Large intestine (tissue), 3 donors: ENCODE measurements at regions not wholly inside any gene's neighbourhood (a gene's known extent, or its start where the extent isn't known, plus 50 kb on each side); places are given as distances from the start of the nearest gene placed in this dataset.

Experiments
- DNase-seq, 2 donors: peaks; one replicate each; pipeline versions ENCODE4 v3.0.0 to v3.0.0-alpha.2; 2013
- H3K27ac ChIP-seq: one replicate; pipeline ENCODE4 v1.5.1; 2013; ENCODE audit warnings: low read length
- H3K27me3 ChIP-seq: 2 replicates; pipeline ENCODE4 v1.6.1; 2013; ENCODE audit warnings: low read length; ENCODE audit not compliant: control insufficient read depth, insufficient read depth
- H3K36me3 ChIP-seq: 2 replicates; pipeline ENCODE4 v1.6.1; 2013; ENCODE audit warnings: low read length; ENCODE audit not compliant: control insufficient read depth, insufficient read depth
- H3K4me1 ChIP-seq: one replicate; pipeline ENCODE4 v1.6.1; 2013; ENCODE audit warnings: low read length; ENCODE audit not compliant: control insufficient read depth, insufficient read depth
- H3K4me3 ChIP-seq: one replicate; pipeline ENCODE4 v1.5.1; 2013; ENCODE audit warnings: low read length
- H3K9me3 ChIP-seq: one replicate; pipeline ENCODE4 v1.6.1; 2013; ENCODE audit warnings: mild to moderate bottlenecking, low read depth, low read length, moderate library complexity; ENCODE audit not compliant: control insufficient read depth
- WGBS: methylation state at CpG from one replicate; pipeline ENCODE4 v1.1.5; 2013; ENCODE audit warnings: low lambda C conversion rate; ENCODE audit not compliant: insufficient coverage; 5-methylcytosine and 5-hydroxymethylcytosine counted together

GRCh38 chr5:138649316-138649720, 74.1 kb upstream of the HSPA9 start:
- H3K27ac ChIP-seq, result peak overlapping the region; percentile 30
- no peaks in the 10 kb centered on the region for H3K27me3 ChIP-seq
- H3K4me1 ChIP-seq, result peaks cover 24% of the 10 kb centered on the region
- DNase-seq, result no peak
- no peak overlapping the region for H3K4me3 ChIP-seq
- WGBS, result no CpG with 5 or more reads among the region's 9 CpGs
- no peaks in the 10 kb centered on the region for H3K36me3 ChIP-seq
- no peaks in the 10 kb centered on the region for H3K9me3 ChIP-seq

DNA sequence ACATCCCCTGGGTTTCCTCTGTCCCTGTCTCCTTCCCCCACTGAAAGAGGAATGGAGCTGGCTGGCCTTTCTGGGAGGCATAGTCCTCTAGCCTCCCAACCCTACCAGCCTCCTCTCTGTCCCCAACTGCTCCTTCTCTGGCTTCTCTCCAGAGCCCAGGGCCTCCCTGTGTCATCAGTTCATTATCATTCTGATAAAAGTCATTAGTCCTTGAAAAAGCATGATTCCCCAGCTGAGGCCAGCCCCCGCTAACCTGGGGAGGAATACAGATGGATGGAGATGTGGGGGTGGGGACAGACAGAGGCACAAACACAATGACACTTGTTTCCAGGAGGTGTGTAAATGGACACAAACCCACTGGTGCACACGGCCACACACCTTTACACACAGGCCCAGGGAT, 73.6 kb upstream of the HSPA9 start:
- H3K36me3 ChIP-seq, result no peaks in the 10 kb centered on the region
- H3K4me3 ChIP-seq, result no peak overlapping the region
- H3K4me1 ChIP-seq, result peaks cover 24% of the 10 kb centered on the region
- H3K27me3 ChIP-seq, result no peaks in the 10 kb centered on the region
- no peak overlapping the region for H3K27ac ChIP-seq
- WGBS, result no CpG with 5 or more reads among the region's 2 CpGs
- no peaks in the 10 kb centered on the region for H3K9me3 ChIP-seq
- no peak for DNase-seq

GRCh38 chr5:138647794-138648410, 72.7 kb upstream of the HSPA9 start:
- H3K27me3 ChIP-seq, result no peaks in the 10 kb centered on the region
- no CpG with 5 or more reads among the region's 5 CpGs for WGBS
- peaks cover 24% of the 10 kb centered on the region for H3K4me1 ChIP-seq
- no peak for DNase-seq
- H3K36me3 ChIP-seq, result no peaks in the 10 kb centered on the region
- H3K27ac ChIP-seq, result no peak overlapping the region
- H3K4me3 ChIP-seq, result no peak overlapping the region
- no peaks in the 10 kb centered on the region for H3K9me3 ChIP-seq

GRCh38 chr5:138647261-138647788, 72.1 kb upstream of the HSPA9 start:
- Histone ChIP-seq H3K27ac (no peak overlapping the region), H3K27me3 (no peaks in the 10 kb centered on the region), H3K36me3 (no peaks in the 10 kb centered on the region), H3K4me1 (peaks cover 24% of the 10 kb centered on the region), H3K4me3 (no peak overlapping the region), H3K9me3 (no peaks in the 10 kb centered on the region)
- no peak for DNase-seq
- no CpG with 5 or more reads among the region's 5 CpGs for WGBS

GRCh38 chr5:138646671-138647070, 71.5 kb upstream of the HSPA9 start:
- WGBS, result no CpG with 5 or more reads among the region's 11 CpGs

GRCh38 chr5:138645778-138646575, 70.8 kb upstream of the HSPA9 start:
- DNase-seq, result no peak
- Histone ChIP-seq H3K4me1 (peaks cover 24% of the 10 kb centered on the region), H3K4me3 (no peak overlapping the region), H3K9me3 (no peaks in the 10 kb centered on the region), H3K36me3 (no peaks in the 10 kb centered on the region), H3K27me3 (no peaks in the 10 kb centered on the region), H3K27ac (no peak overlapping the region)
- no CpG with 5 or more reads among the region's 5 CpGs for WGBS

More at GRCh38 chr5:138646671-138647070, 71.5 kb upstream of the HSPA9 start:
- Histone ChIP-seq H3K4me1 (peaks cover 24% of the 10 kb centered on the region), H3K36me3 (no peaks in the 10 kb centered on the region), H3K27me3 (no peaks in the 10 kb centered on the region), H3K4me3 (no peak overlapping the region), H3K27ac (no peak overlapping the region), H3K9me3 (no peaks in the 10 kb centered on the region)
- no peak for DNase-seq

GRCh38 chr5:138643040-138643791, 68.0 kb upstream of the HSPA9 start:
- WGBS, result no CpG with 5 or more reads among the region's 5 CpGs
- no peaks in the 10 kb centered on the region for H3K36me3 ChIP-seq
- no peak overlapping the region for H3K4me3 ChIP-seq
- H3K27ac ChIP-seq, result no peak overlapping the region
- no peaks in the 10 kb centered on the region for H3K9me3 ChIP-seq
- no peak for DNase-seq
- H3K27me3 ChIP-seq, result no peaks in the 10 kb centered on the region
- peaks cover 6% of the 10 kb centered on the region for H3K4me1 ChIP-seq

- Histone ChIP-seq H3K4me1 (no peaks in the 10 kb centered on the region), H3K27me3 (no peaks in the 10 kb centered on the region), H3K36me3 (no peaks in the 10 kb centered on the region), H3K27ac (no peak overlapping the region), H3K9me3 (no peaks in the 10 kb centered on the region), H3K4me3 (no peak overlapping the region)
- no CpG with 5 or more reads among the region's 18 CpGs for WGBS
- peak; percentile 35 to 37 for DNase-seq
Measured at GRCh38 chr5:138641547-138642298, 66.5 kb upstream of the HSPA9 start.

DNA sequence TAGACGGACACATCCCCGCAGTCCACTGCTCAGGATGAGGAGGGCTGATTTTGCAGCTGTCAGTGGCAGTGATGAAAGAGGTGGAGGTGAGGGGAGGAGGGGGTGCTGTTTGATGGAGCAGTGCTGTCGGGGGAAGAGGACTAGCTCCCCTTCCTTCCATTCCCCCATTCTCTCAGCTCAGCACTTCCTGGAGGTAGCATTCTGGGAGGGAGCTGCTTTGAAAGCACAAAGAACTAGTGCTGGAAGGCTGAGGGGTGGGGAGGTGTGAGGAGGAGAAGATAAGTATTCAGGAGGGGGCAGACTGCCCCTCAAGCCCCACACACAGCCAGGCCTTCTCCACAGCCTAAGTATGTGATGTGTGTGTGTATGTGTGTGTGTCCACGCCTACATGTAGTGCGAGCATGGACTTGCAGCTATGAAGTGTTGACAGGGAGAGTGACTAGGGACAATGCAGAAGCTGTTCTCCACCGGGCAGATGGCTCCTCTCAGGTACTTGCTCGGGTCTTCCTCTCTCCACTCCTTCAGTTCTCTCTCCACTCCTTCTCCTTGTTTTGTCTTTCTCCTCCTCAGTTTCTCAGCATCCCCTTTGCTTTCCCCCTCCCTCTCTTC, 65.5 kb upstream of the HSPA9 start:
- H3K4me3 ChIP-seq, result no peak overlapping the region
- H3K27me3 ChIP-seq, result no peaks in the 10 kb centered on the region
- no peaks in the 10 kb centered on the region for H3K36me3 ChIP-seq
- no peak overlapping the region for H3K27ac ChIP-seq
- no peaks in the 10 kb centered on the region for H3K9me3 ChIP-seq
- no peak for DNase-seq
- no CpG with 5 or more reads among the region's 7 CpGs for WGBS
- no peaks in the 10 kb centered on the region for H3K4me1 ChIP-seq
